ENCODE measurements at regions not wholly inside any gene's neighbourhood (a gene's known extent, or its start where the extent isn't known, plus 50 kb on each side); places are given as distances from the start of the nearest gene placed in this dataset.

- TF ChIP-seq ZNF8 (CRISPR knock-in tag; IDR thresholded peaks at IDR 0.05) (no peak), PATZ1 (CRISPR knock-in tag; IDR thresholded peaks at IDR 0.05; ENCODE audit: borderline replicate concordance) (no peak), PPARA (CRISPR knock-in tag; IDR thresholded peaks at IDR 0.05; ENCODE audit: borderline replicate concordance) (no peak), BACH2 (CRISPR knock-in tag; IDR thresholded peaks at IDR 0.05; ENCODE audit: borderline replicate concordance) (no peak), TOX (CRISPR knock-in tag; IDR thresholded peaks at IDR 0.05; ENCODE audit: borderline replicate concordance) (no peak), ISL1 (CRISPR knock-in tag; IDR thresholded peaks at IDR 0.05) (no peak), ZC3H10 (CRISPR knock-in tag; IDR thresholded peaks at IDR 0.05) (no peak), TCF4 (CRISPR knock-in tag; IDR thresholded peaks at IDR 0.05; ENCODE audit: borderline replicate concordance) (no peak), TSHZ2 (CRISPR knock-in tag; IDR thresholded peaks at IDR 0.05) (no peak), ESRRG (CRISPR knock-in tag; IDR thresholded peaks at IDR 0.05) (no peak), RARB (CRISPR knock-in tag; IDR thresholded peaks at IDR 0.05) (no peak), ARNTL (CRISPR knock-in tag; IDR thresholded peaks at IDR 0.05; ENCODE audit: borderline replicate concordance, low read depth) (no peak), ZNF565 (CRISPR knock-in tag; conservative IDR thresholded peaks at IDR 0.05; ENCODE audit: low read depth) (no peak), POU6F1 (CRISPR knock-in tag; IDR thresholded peaks at IDR 0.05; ENCODE audit: borderline replicate concordance, low read depth) (no peak), SNAI2 (CRISPR knock-in tag; IDR thresholded peaks at IDR 0.05) (no peak), CSDC2 (CRISPR knock-in tag; IDR thresholded peaks at IDR 0.05) (no peak)
- TF ChIP-seq, protein P1, sequence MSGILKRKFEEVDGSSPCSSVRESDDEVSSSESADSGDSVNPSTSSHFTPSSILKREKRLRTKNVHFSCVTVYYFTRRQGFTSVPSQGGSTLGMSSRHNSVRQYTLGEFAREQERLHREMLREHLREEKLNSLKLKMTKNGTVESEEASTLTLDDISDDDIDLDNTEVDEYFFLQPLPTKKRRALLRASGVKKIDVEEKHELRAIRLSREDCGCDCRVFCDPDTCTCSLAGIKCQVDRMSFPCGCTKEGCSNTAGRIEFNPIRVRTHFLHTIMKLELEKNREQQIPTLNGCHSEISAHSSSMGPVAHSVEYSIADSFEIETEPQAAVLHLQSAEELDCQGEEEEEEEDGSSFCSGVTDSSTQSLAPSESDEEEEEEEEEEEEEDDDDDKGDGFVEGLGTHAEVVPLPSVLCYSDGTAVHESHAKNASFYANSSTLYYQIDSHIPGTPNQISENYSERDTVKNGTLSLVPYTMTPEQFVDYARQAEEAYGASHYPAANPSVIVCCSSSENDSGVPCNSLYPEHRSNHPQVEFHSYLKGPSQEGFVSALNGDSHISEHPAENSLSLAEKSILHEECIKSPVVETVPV (CRISPR knock-in tag; IDR thresholded peaks at IDR 0.05), result no peak
- TF ChIP-seq, protein P2, sequence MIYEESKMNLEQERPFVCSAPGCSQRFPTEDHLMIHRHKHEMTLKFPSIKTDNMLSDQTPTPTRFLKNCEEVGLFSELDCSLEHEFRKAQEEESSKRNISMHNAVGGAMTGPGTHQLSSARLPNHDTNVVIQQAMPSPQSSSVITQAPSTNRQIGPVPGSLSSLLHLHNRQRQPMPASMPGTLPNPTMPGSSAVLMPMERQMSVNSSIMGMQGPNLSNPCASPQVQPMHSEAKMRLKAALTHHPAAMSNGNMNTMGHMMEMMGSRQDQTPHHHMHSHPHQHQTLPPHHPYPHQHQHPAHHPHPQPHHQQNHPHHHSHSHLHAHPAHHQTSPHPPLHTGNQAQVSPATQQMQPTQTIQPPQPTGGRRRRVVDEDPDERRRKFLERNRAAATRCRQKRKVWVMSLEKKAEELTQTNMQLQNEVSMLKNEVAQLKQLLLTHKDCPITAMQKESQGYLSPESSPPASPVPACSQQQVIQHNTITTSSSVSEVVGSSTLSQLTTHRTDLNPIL (CRISPR knock-in tag; IDR thresholded peaks at IDR 0.05; ENCODE audit: low read depth), result no peak
- ATAC-seq, result no peak
Measured at GRCh38 chr15:95865330-95865739, 465.2 kb upstream of the NR2F2 start.

DNA sequence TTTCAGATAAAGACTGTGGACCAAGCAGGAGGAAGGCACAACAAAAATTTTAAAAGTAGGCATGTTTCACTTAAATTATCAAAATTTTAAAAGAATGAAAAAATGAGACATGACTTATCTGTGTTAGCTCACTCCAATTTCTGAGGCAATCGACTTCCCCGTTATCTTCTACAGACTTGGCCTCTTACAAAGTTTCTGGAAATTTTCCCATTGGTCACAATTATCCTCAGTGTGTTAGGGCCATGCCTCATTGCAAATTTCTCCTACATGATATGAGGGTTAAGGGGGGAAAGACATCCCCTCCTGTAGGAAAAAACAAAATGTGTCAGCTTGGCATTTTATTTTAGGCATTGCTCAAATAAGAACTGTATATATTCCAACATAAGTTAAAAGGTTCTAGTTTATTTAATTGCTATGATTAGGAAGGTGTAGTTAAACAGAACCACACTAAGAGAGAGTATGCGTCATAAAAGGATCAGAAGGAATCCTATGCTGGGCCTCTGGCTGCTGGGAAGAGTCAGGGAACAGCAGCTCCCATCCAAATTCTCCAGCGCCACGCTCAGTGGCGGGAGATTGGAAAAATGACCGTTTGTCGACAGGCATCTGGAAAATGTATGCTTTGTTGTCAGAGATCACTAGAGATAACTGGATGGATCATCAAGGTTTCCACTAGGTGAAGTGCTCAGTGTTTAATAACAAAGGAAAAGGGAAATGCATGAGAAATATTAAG is 463.6 kb upstream of the NR2F2 start:
- ATAC-seq, result no peak

DNA sequence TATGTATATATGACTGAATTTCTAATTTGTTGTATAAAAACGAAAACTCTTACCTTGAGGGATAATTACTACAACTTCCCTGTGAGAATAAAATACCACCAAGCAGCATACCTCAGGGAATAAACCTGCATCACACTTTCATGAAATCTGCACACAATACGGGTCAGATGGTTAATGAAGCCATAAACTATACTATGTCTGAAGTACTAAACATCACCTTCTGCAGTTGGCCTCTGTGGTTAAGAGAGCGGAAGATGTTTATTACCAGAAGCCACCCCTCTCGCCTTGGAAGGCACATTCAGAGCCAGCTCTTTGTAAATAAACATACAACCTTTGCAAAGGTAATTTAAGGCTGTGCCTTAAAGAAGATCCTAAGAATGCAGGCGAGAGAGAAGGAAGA is 462.1 kb upstream of the NR2F2 start:
- no peak for ATAC-seq
- TF ChIP-seq ZNF565 (CRISPR knock-in tag; conservative IDR thresholded peaks at IDR 0.05; ENCODE audit: low read depth), result no peak
- no peak for TF ChIP-seq ZNF70 (CRISPR knock-in tag; IDR thresholded peaks at IDR 0.05)
- TF ChIP-seq RARB (CRISPR knock-in tag; IDR thresholded peaks at IDR 0.05), result no peak
- TF ChIP-seq OSR1 (CRISPR knock-in tag; IDR thresholded peaks at IDR 0.05), result no peak
- TF ChIP-seq ZFP3 (CRISPR knock-in tag; IDR thresholded peaks at IDR 0.05), result no peak
- no peak for TF ChIP-seq TCF4 (CRISPR knock-in tag; IDR thresholded peaks at IDR 0.05; ENCODE audit: borderline replicate concordance)
- no peak for TF ChIP-seq PATZ1 (CRISPR knock-in tag; IDR thresholded peaks at IDR 0.05; ENCODE audit: borderline replicate concordance)
- TF ChIP-seq, protein P1 (CRISPR knock-in tag; IDR thresholded peaks at IDR 0.05), result no peak
- no peak for TF ChIP-seq SNAI2 (CRISPR knock-in tag; IDR thresholded peaks at IDR 0.05)

More for the DNA sequence above, 463.6 kb upstream of the NR2F2 start:
- no peak for TF ChIP-seq CSDC2 (CRISPR knock-in tag; IDR thresholded peaks at IDR 0.05)
- no peak for TF ChIP-seq ESRRG (CRISPR knock-in tag; IDR thresholded peaks at IDR 0.05)
- TF ChIP-seq TOX (CRISPR knock-in tag; IDR thresholded peaks at IDR 0.05; ENCODE audit: borderline replicate concordance), result no peak
- TF ChIP-seq ZNF70 (CRISPR knock-in tag; IDR thresholded peaks at IDR 0.05), result no peak

All from SK-N-SH treated with all-trans-retinoic acid at 6 μM for 48 hours (cell line).